DND-41 (cell line): ENCODE measurements at regions not wholly inside any gene's neighbourhood (a gene's known extent, or its start where the extent isn't known, plus 50 kb on each side); places are given as distances from the start of the nearest gene placed in this dataset.
"Not testable (repeated sequence)": the region's sequence is repeated elsewhere in the genome, so short reads cannot be mapped to it uniquely, and the experiment has no call there.

Experiments
- ATAC-seq: fragments of 200-7000 bp; cut with Tn5 transposase; 3 replicates; pipeline ENCODE4 v1.9.1; 2021; ENCODE audit warnings: low read depth; ENCODE audit not compliant: insufficient read depth
- DNase-seq: peaks from one replicate; pipeline ENCODE4 v3.0.0-alpha.2; 2020
- H2AFZ ChIP-seq: 2 replicates; pipeline ENCODE4 v1.6.0; 2012; ENCODE audit warnings: low read depth, low read length
- H3K27ac ChIP-seq: 2 replicates; pipeline ENCODE4 v1.5.1; 2012; ENCODE audit warnings: low read length, inconsistent platforms
- H3K27me3 ChIP-seq: fragments of 200-600 bp; sonication (generic); 2 replicates; pipeline ENCODE4 v1.6.0; 2012; ENCODE audit warnings: low read length, mild to moderate bottlenecking, inconsistent platforms; ENCODE audit not compliant: insufficient read depth, poor library complexity
- H3K36me3 ChIP-seq: 2 replicates; pipeline ENCODE4 v1.5.1; 2012; ENCODE audit warnings: low read length, inconsistent platforms; ENCODE audit not compliant: insufficient read depth
- H3K4me1 ChIP-seq: 2 replicates; pipeline ENCODE4 v1.5.1; 2012; ENCODE audit warnings: mild to moderate bottlenecking, low read length; ENCODE audit not compliant: insufficient read depth
- H3K4me2 ChIP-seq: 2 replicates; pipeline ENCODE4 v1.6.0; 2012; ENCODE audit warnings: mild to moderate bottlenecking, moderate library complexity, low read length, inconsistent platforms; ENCODE audit not compliant: insufficient read depth
- H3K4me3 ChIP-seq, 2 experiments: fragments of 200-600 bp in 1 of 2; shearing (Covaris generic) in 1 of 2; 2 replicates each; pipeline ENCODE4 v1.5.1; 2012 to 2016; ENCODE audit warnings: inconsistent platforms in 2 of 2, low read length in 2 of 2, mild to moderate bottlenecking in 2 of 2, low read depth in 1 of 2, moderate library complexity in 1 of 2
- H3K79me2 ChIP-seq: 2 replicates; pipeline ENCODE4 v1.6.0; 2012; ENCODE audit warnings: low read length, inconsistent platforms; ENCODE audit not compliant: insufficient read depth
- H3K9ac ChIP-seq: 2 replicates; pipeline ENCODE4 v1.6.0; 2012; ENCODE audit warnings: low read depth, mild to moderate bottlenecking, inconsistent platforms, low read length, moderate library complexity
- H3K9me3 ChIP-seq: 2 replicates; pipeline ENCODE4 v1.5.1; 2012; ENCODE audit warnings: low read length, moderate library complexity, mild to moderate bottlenecking, inconsistent platforms; ENCODE audit not compliant: insufficient read depth, severe bottlenecking
- H4K20me1 ChIP-seq: 2 replicates; pipeline ENCODE4 v1.6.0; 2012; ENCODE audit warnings: low read length; ENCODE audit not compliant: insufficient read depth
- CTCF ChIP-seq: IDR thresholded peaks from 2 replicates; pipeline ENCODE4 v1.5.1; 2012; ENCODE audit warnings: borderline replicate concordance, low read length, moderate library complexity, mild to moderate bottlenecking; ENCODE audit not compliant: poor library complexity, severe bottlenecking; ENCODE audit errors: extremely low read depth
- EZH2 ChIP-seq: IDR thresholded peaks from 3 replicates; pipeline ENCODE4 v1.6.1; 2012; ENCODE audit warnings: borderline replicate concordance, low read depth, mild to moderate bottlenecking, moderate library complexity, low read length, inconsistent platforms; ENCODE audit not compliant: severe bottlenecking

GRCh38 chr6:115060581-115060980 lies 717.8 kb upstream of the HS3ST5 start:
- Histone ChIP-seq H3K27ac (no peak overlapping the region), H3K4me3 (no peak overlapping the region), H3K79me2 (no peaks in the 10 kb centered on the region), H3K9ac (no peak overlapping the region), H3K9me3 (no peaks in the 10 kb centered on the region), H3K36me3 (no peaks in the 10 kb centered on the region), H3K27me3 (no peaks in the 10 kb centered on the region), H2AFZ (no peak overlapping the region), H3K4me2 (no peak overlapping the region), H3K4me1 (no peaks in the 10 kb centered on the region), H4K20me1 (no peaks in the 10 kb centered on the region)
- no peak for ATAC-seq
- no peak for DNase-seq
- TF ChIP-seq CTCF (no peak), EZH2 (no peak)

- Histone ChIP-seq H3K4me1 (no peaks in the 10 kb centered on the region), H3K9me3 (no peaks in the 10 kb centered on the region), H2AFZ (no peak overlapping the region), H3K4me2 (no peak overlapping the region), H3K27ac (no peak overlapping the region), H4K20me1 (no peaks in the 10 kb centered on the region), H3K27me3 (no peaks in the 10 kb centered on the region), H3K79me2 (no peaks in the 10 kb centered on the region), H3K4me3 (no peak overlapping the region), H3K36me3 (no peaks in the 10 kb centered on the region), H3K9ac (no peak overlapping the region)
- no peak for TF ChIP-seq CTCF
- TF ChIP-seq EZH2 = no peak
- no peak for ATAC-seq
- no peak for DNase-seq
Measured at GRCh38 chr6:115058414-115059211, 715.8 kb upstream of the HS3ST5 start.

- H3K9ac ChIP-seq = no peak overlapping the region
- H3K36me3 ChIP-seq = no peaks in the 10 kb centered on the region
- no peak overlapping the region for H3K27ac ChIP-seq
- no peak overlapping the region for H3K4me3 ChIP-seq
- H3K4me2 ChIP-seq = no peak overlapping the region
- H3K4me1 ChIP-seq = no peaks in the 10 kb centered on the region
- TF ChIP-seq EZH2 = no peak
- TF ChIP-seq CTCF = no peak
- no peak for ATAC-seq
- H4K20me1 ChIP-seq = no peaks in the 10 kb centered on the region
- no peaks in the 10 kb centered on the region for H3K79me2 ChIP-seq
- H3K27me3 ChIP-seq = no peaks in the 10 kb centered on the region
- H2AFZ ChIP-seq = no peak overlapping the region
- H3K9me3 ChIP-seq = no peaks in the 10 kb centered on the region
- no peak for DNase-seq
Measured at GRCh38 chr6:115055579-115055978, 712.8 kb upstream of the HS3ST5 start.

GRCh38 chr6:115054242-115054641 lies 711.4 kb upstream of the HS3ST5 start:
- not testable (repeated sequence) for H3K4me2 ChIP-seq, H3K36me3 ChIP-seq, ATAC-seq, H3K9ac ChIP-seq, H4K20me1 ChIP-seq, H2AFZ ChIP-seq, H3K27ac ChIP-seq, H3K4me1 ChIP-seq, H3K9me3 ChIP-seq, H3K4me3 ChIP-seq, H3K27me3 ChIP-seq, DNase-seq, H3K79me2 ChIP-seq
